ENCODE measurements at regions not wholly inside any gene's neighbourhood (a gene's known extent, or its start where the extent isn't known, plus 50 kb on each side); places are given as distances from the start of the nearest gene placed in this dataset.

DNA sequence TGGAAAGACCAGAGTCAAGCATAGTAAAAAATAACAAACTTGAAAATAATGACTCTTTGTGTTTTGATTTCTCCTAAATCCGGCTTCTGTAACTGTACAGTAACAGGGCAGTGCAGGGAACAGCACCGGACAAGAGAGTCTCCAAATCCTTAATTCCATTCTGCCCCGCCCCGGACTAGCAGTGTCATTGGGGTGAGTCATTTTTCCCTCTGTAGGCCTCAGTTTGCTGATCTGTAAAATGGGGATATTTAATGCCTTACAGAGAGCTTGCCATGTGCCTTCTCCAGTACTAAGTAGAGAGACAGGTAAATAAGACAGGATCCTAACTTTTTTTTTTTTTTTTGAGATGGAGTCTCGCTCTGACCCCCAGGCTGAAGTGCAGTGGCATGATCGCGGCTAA lies 83.6 kb upstream of the TBC1D3K start:
- TF ChIP-seq, protein P1, sequence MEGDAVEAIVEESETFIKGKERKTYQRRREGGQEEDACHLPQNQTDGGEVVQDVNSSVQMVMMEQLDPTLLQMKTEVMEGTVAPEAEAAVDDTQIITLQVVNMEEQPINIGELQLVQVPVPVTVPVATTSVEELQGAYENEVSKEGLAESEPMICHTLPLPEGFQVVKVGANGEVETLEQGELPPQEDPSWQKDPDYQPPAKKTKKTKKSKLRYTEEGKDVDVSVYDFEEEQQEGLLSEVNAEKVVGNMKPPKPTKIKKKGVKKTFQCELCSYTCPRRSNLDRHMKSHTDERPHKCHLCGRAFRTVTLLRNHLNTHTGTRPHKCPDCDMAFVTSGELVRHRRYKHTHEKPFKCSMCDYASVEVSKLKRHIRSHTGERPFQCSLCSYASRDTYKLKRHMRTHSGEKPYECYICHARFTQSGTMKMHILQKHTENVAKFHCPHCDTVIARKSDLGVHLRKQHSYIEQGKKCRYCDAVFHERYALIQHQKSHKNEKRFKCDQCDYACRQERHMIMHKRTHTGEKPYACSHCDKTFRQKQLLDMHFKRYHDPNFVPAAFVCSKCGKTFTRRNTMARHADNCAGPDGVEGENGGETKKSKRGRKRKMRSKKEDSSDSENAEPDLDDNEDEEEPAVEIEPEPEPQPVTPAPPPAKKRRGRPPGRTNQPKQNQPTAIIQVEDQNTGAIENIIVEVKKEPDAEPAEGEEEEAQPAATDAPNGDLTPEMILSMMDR (IDR thresholded peaks at IDR 0.05) = no peak
- intact Hi-C loops (cut with DNase I, micrococcal nuclease) = no loop called here
- DNase-seq = no peak
- Histone ChIP-seq H3K9me3 (no peaks in the 10 kb centered on the region), H3K4me3 (no peak overlapping the region), H3K4me1 (ENCODE audit: low read depth) (no peaks in the 10 kb centered on the region), H3K36me3 (ENCODE audit: low read depth) (no peaks in the 10 kb centered on the region)
- ATAC-seq = no peak

DNA sequence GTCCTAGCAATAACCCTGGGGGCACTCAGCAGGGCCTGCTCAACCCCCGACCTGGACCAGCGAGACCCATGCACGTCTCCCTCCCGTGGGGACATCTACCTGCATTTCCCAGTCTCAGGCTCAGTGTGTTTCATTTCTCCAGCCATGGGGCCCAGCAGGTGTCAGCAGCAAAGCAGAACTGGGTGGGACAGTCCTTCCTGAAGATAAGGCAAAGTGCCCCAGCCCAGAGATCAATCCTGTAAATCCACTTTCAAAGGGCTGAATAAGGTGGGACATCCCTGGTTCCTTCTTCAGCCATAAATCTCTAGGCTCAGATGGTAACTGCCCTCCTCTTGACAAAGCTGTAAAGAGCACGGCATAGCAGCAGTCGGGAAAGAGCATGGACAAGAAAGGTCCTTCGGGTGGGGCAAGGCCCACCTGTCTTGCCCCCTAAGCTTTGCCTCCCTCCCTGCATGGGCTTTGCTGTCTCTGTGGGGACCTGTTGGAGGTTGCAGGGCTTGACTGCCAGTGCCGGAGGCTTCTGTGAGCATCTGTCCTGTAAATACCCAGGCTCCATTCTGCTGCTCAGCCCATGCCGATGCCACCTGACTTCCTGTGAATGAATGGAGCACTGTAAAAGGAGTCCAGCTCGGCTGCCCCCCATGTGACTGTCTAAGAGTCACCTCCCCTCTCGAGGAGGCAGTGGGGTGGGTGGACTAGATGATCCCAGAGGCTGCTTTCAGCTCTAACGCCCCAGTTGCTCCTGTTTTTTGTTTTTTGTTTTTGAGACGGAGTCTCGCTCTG lies 84.8 kb upstream of the TBC1D3K start:
- H3K4me1 ChIP-seq (ENCODE audit: low read depth) = no peaks in the 10 kb centered on the region
- H3K9me3 ChIP-seq = no peaks in the 10 kb centered on the region
- DNase-seq (no peak), ATAC-seq (no peak)
- no peaks in the 10 kb centered on the region for H3K36me3 ChIP-seq (ENCODE audit: low read depth)
- intact Hi-C loops (cut with DNase I, micrococcal nuclease) = no loop called here
- no peak overlapping the region for H3K4me3 ChIP-seq
- TF ChIP-seq, protein P1 (IDR thresholded peaks at IDR 0.05) = no peak

DNA sequence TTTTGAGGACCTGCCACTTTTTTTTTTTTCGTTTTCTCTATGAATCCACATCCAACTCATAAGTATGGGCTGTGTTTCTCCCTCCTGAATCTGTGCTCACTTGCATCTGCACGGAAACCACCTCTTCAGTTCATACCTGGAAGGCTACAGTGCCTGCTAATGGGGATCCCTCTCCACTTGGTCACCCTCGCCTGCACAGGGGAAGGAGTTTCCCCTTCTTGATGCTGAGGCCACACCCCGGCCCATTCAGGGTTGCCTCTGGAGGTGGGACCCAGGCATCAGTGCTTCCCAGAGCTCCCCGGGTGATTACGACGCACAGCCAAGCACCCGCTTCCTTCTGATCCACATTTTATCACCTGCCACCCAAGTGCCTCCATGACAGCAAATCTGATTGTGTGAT lies 85.9 kb upstream of the TBC1D3K start:
- intact Hi-C loops (cut with DNase I, micrococcal nuclease) = no loop called here
- DNase-seq = no peak
- Histone ChIP-seq H3K4me1 (ENCODE audit: low read depth) (no peaks in the 10 kb centered on the region), H3K9me3 (no peaks in the 10 kb centered on the region), H3K36me3 (ENCODE audit: low read depth) (no peaks in the 10 kb centered on the region), H3K4me3 (no peak overlapping the region)
- TF ChIP-seq, protein P1 (IDR thresholded peaks at IDR 0.05) = no peak
- ATAC-seq = no peak

DNA sequence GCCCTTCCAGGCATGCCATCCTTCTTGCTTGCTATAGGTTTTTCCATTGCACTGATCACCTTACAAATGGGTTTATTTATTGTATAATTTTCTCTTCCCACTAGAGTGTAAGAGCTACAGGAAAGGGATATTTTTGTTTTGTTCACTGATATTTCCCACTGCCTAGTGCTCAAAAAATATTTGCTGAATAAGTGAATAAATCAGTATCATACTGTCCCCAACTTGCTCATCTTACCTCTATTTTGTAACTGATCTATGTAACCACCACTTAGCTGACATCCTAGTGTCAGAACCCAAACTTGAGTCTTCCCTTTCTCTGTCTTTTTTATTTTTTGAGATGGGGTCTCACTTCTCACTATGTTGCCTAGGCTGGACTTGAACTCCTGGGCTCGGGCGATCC lies 87.6 kb upstream of the TBC1D3K start:
- intact Hi-C loops (cut with DNase I, micrococcal nuclease) = no loop called here
- ATAC-seq (no peak), DNase-seq (no peak)
- TF ChIP-seq, protein P1 (IDR thresholded peaks at IDR 0.05) = no peak
- Histone ChIP-seq H3K4me1 (ENCODE audit: low read depth) (no peaks in the 10 kb centered on the region), H3K4me3 (no peak overlapping the region), H3K9me3 (no peaks in the 10 kb centered on the region), H3K36me3 (ENCODE audit: low read depth) (no peaks in the 10 kb centered on the region)

DNA sequence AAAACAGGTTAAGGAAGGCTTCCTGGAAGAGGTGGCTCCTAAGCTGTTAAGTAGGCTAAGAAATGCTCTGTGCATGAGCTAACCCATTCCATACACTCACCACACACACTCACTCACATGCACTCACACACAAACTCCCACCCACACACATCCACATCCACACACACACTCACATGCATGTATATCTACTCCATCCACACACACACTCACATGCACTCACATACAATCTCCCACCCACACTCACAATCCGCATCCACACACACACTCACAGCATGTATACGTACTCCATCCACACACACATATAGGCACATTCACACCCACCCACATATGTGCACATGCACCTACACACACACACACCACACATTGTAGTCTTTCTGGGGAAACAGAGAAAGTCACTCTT lies 89.3 kb upstream of the HNF1B start:
- TF ChIP-seq, protein P1 (IDR thresholded peaks at IDR 0.05) = no peak
- DNase-seq = no peak
- Histone ChIP-seq H3K4me3 (no peak overlapping the region), H3K9me3 (no peaks in the 10 kb centered on the region), H3K4me1 (ENCODE audit: low read depth) (no peaks in the 10 kb centered on the region), H3K36me3 (ENCODE audit: low read depth) (no peaks in the 10 kb centered on the region)
- no peak for ATAC-seq
- intact Hi-C loops (cut with DNase I, micrococcal nuclease) = no loop called here

Data from mucosa of descending colon (tissue), 3 donors.